DMS79 (cell line): ENCODE measurements at regions not wholly inside any gene's neighbourhood (a gene's known extent, or its start where the extent isn't known, plus 50 kb on each side); places are given as distances from the start of the nearest gene placed in this dataset.

ENCODE experiments used
- DNase-seq: peaks from one replicate; lab custom pipeline; 2025; lab: John Stamatoyannopoulos, UW

DNA sequence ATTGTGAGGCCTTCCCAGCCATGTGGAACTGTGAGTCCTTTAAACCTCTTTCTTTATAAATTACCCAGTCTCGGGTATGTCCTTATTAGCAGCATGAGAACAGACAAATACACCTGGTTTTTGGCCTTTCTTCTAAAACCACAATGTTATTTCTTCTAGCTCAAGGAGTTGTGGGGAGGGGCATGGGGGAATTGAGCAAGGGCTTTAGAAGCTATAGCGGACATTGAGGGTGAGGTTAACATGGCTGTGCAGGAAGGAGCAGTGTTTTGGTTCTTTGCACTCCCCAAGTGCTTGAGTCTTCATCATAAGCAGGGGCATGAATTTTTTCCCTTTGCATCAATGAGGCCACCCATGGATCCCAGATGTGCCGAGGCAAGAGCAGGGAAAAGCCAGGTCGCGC is 86.8 kb downstream of the SPRING1 start:
- DNase-seq, result no peak

- DNase-seq, result no peak
Observed at GRCh38 chr12:116650585-116651087, 87.2 kb downstream of the SPRING1 start.

DNA sequence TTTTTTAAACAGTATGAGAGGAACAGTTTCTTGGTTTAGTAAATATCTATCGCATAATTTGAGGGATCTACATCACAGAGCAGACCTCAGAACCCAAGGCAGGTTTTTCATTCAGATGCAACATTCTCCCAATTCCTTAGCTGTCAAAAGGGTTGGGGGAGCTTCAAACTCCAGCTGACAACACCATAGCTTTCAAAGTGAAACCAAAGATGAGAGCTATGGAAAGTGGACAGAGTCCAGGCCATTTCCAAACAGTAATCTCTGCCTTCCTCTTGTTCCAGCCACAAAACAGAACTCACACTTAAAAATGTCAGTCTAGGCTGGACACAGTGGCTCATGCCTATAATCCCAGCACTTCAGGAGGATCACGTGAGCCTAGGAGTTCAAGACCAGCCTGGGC is 87.8 kb downstream of the SPRING1 start:
- no peak for DNase-seq

DNA sequence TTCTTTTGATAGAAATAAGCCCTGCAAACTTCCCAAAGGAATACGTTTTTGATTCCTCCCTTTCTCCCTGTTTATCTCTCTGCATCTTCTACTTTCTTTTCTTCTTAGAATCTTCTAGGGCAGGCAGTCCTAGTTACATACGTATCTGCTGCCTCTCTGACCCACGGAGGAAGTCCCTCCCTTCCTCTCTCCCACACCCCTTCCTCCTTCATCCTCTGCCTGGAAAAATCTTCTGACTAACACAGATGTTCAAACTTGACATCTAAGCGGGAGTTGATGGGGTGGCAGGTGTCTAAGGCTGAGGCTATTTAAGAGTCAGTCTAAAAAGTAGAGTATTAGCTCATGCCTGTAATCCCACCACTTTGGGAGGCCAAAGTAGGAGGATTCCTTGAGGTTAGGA is 88.6 kb downstream of the MAP1LC3B2 start:
- DNase-seq, result no peak

DNA sequence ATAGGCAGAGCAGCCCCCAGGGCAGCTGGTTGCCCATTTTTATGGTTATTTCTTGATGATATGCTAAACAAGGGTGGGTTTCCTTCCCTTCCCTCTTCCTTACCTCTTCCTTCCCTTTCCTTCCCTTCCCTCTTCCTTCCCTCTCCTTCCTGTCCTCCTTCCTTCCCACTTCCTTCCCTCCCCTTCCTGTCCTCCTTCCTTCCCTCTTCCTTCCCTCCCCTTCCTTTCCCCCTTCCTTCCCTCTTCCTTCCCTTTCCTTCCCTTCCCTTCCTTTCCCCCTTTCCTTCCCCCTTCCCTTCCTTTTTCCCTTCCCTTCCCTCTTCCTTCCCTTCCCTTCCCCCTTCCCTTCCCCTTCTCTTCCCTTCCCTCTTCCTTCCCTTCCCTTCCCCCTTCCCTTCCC is 87.7 kb downstream of the MAP1LC3B2 start:
- DNase-seq, result no peak

DNA sequence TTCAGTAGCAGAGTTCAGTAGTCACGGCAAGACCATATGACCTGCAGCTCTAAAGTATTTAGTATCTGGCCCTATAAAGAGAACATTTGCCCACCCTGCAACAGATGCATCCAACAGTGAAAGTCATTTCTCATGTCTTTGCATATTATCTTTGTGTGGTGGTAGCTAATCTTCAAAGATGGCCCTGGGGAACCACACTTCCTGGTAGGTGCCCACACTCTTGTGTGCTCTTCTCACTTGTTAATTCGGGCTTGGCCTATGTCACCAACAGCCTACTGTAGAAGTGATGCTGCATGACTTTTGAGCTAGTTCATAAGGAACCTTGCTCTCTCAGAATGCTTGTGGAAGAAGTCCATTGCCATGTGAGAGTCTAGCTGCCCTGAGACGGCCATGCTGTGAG is 85.6 kb downstream of the MAP1LC3B2 start:
- DNase-seq, result no peak

- no peak for DNase-seq
Observed at GRCh38 chr12:116642683-116643082, 83.5 kb downstream of the MAP1LC3B2 start.

DNA sequence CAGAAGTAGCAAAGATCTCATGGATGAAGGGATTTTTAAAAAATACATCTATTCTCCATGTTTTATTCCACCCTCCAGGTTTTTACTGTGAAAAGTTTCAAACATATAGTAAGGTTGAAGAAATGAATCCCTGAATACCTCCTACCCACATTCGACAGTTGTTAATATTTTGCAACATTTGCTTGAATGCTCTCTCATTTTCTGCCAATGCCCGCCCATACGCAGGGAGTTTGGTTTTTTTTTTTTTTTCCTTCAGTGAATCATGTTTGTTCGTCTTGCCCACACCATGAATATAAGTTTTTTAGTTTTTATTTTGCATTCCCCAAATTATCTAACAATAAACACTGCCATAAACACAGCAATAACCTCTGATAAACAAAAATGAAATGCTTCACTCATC is 82.9 kb downstream of the MAP1LC3B2 start:
- DNase-seq, result no peak

DNA sequence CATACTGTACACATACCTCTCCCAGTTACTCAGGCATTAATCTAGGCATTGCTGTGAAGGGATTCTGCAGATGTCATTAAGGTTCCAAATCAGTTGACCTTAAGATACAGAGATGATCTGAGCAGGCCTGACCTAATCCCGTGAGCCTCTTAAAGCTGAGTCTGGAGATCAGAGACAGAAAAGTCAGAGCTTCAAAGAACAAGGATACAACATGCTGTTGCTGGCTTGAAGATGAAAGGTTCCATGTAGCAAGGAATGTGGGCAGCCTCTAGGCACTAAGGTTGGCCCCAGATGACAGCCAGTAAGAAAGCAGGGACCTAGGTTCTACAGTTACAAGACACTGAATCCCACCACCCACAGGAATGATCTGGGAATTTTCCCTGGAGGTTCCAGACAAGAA is 81.1 kb downstream of the MAP1LC3B2 start:
- no peak for DNase-seq

DNA sequence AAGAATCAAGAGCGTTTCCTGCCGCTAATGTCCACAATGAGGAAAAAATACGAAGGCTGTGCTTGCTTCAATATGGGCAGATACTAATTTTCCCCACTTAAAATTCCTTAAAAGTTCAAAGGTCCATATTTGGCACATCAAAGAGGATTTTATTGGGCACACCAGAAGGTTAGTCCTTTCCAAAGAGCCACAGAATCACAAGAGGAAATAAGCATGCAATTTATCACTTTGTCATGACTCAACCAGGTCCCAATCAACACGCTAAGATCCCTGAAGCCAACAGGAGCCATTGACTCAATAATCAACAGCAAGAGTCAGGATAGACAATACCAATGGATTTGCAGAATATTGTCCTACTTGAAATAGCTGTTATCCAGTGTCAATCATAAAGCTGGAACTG is 80.6 kb downstream of the MAP1LC3B2 start:
- no peak for DNase-seq

DNA sequence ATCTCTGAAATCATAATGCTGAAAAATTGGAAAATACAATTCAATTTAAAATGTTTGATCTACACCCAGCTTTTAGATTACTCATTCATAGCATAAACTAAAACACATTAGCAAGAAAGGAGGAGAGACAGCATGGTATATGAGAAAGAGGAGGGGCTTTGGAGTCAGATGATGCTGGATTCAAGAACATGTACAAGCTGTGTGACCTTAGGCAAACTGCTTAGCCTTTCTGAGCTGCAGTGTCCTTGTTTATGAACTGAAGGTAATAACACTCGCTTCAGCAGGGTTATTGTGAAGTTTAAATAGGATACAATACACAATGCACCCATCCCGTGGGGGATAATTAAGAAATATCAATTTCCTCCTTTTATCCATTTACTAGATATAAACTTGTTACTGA is 79.2 kb downstream of the MAP1LC3B2 start:
- no peak for DNase-seq

DNA sequence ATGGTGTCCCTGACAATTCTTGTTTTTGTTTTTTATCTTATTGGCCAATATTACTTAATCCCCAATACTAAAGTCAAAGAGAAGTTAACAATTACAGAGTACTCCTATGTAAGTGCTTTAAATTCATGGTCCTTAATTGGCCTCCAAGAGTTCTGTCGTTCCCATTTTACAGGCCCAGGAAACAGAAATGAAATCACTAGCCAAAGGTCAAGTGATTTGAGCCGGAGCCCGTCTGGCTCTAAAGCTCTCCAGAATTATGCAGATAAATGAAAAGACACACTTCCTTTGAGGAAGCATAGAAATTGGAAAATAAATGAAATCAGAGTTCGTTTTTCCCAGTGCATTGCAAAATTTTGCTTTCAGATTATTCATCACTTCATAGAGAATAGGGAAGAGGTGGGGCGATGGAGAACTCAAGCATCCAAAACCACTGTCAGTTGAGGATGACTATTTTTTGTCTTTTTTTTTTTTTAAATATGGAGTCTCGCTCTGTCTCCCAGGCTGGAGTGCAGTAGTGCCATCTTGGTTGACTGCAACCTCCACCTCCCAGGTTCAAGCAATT is 78.5 kb downstream of the MAP1LC3B2 start:
- no peak for DNase-seq

- DNase-seq, result peak; percentile 35
Observed at GRCh38 chr12:116636608-116637519, 77.7 kb downstream of the MAP1LC3B2 start.

GRCh38 chr12:116635487-116635886 is 76.3 kb downstream of the MAP1LC3B2 start:
- DNase-seq, result no peak

DNA sequence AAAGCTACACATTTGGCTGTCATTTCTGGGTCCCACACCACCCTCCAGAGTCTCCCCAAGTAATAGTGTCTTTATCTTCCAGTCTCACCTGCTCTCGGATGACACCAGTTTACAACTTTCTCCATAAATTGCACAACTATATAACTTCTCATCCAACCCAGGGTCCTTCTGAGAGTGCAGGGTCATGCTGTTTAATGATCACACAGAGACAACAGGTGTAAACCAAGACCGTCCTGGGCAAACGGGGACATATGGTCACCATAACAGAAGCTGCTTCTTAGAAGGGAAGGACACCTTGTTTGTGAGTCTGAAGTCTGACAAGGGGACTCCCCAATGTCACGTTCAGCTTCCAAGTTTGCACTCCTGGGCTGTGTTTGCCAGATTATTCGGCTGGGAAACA is 74.3 kb downstream of the MAP1LC3B2 start:
- DNase-seq, result no peak

GRCh38 chr12:116631619-116632018 is 72.4 kb downstream of the MAP1LC3B2 start:
- no peak for DNase-seq

- DNase-seq, result no peak
Observed at GRCh38 chr12:116630762-116631161, 71.6 kb downstream of the MAP1LC3B2 start.

- no peak for DNase-seq
Observed at GRCh38 chr12:116629480-116629879, 70.3 kb downstream of the MAP1LC3B2 start.

GRCh38 chr12:116628989-116629388 is 69.8 kb downstream of the MAP1LC3B2 start:
- no peak for DNase-seq

DNA sequence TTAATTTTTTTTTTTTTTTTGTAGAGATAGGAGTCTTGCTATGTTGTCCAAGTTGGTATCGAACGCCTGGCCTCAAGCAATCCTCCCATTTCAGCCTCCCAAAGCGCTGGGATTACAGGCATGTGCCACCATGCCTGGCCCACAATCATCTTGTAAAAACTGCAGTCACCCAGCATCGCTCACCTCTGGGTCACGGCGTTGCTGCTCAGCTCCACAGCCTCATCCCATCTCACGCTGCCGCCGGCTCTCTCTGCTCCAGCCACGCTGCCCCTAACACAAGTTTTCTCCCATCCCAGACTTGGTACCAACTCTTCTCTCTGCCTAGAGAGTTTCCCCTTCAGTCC is 69.2 kb downstream of the MAP1LC3B2 start:
- no peak for DNase-seq
